RKO (cell line): ENCODE measurements at regions not wholly inside any gene's neighbourhood (a gene's known extent, or its start where the extent isn't known, plus 50 kb on each side); places are given as distances from the start of the nearest gene placed in this dataset.
"Not testable (repeated sequence)": the region's sequence is repeated elsewhere in the genome, so short reads cannot be mapped to it uniquely, and the experiment has no call there.

Source experiments
- DNase-seq: peaks from one replicate; pipeline ENCODE4 v3.0.0-alpha.2; 2016; ENCODE audit warnings: low spot score

GRCh38 chr12:56872366-56872765, 61.8 kb downstream of the SDR9C7 start:
- no peak for DNase-seq

- DNase-seq = peak; percentile 8
Measured at GRCh38 chr12:56867216-56867615, 67.0 kb downstream of the SDR9C7 start.

DNA sequence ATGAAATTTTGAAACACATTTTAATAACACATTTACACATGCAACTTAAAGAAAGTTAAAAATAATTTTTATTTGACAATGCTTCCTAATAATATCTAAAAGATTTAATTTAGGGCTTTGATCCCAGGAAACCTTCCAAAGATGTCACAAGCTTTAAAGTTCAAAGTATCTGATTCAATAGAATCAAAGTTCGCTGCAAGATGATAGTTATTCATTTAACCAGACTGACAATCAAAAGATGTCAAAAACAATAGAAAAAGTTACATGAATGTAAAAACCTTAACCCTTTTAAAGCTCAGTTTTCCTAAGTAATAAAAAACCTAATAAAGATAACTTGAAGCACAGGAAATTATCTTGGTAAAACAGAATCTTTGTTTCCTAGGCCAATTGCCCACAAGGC, 67.7 kb downstream of the SDR9C7 start:
- DNase-seq = no peak

DNA sequence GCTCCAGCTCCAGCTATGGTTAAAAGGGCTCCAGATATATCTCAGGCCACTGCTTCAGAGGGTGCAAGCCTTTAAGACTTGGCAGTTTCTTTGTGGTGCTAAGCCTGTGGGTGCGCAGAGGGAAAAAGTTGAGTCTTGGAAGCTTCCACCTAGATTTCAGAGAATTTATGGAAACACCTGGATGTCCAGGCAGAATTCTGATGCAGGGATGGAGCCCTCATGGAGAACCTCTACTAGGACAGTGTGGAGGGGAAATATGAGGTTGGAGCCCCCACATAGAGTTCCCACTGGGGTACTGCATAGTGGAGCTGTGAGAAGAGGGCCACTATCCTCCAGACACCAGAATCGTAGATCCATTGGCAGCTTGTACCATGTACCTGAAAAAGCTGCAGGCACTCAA, 69.9 kb downstream of the SDR9C7 start:
- no peak for DNase-seq

DNA sequence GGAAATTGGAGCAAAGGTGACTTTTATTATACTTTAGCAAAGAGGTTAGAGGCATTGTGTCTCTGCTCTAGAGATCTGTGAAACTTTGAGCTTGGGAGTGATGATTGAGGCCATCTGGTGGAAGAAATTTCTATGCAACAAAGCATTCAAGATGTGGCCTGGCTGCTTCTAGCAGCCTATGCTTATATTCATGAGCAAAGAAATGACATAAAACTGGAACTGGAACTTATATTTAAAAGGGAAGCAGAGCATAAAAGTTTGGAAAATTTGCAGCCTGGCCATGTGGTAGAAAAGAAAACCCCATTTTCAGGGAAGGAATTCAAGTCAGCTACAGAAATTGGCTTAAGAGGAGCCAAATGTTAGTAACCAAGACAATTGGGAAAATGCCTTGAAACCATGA, 70.4 kb downstream of the SDR9C7 start:
- peak; percentile 12 for DNase-seq

DNA sequence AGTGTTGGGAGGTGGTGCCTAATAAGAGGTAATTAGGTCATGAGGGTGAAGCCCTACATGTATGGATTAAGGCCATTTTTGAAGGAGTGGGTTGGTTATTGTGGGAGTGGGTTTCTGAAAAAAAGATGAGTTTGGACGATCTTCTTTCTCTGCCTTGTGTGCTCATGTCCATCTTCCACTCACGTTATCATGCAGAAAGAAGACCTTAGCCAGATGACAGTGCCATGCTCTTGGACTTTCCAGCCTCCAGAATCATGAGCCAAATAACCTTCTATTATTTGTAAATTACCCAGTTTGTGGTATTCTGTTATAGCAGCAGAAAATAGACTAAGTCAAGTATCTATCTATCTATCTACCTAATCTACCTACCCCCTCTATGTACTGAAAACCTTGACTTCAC, 71.9 kb downstream of the SDR9C7 start:
- no peak for DNase-seq

- DNase-seq = not testable (repeated sequence)
Measured at GRCh38 chr12:56853392-56853978, 80.7 kb downstream of the SDR9C7 start.

DNA sequence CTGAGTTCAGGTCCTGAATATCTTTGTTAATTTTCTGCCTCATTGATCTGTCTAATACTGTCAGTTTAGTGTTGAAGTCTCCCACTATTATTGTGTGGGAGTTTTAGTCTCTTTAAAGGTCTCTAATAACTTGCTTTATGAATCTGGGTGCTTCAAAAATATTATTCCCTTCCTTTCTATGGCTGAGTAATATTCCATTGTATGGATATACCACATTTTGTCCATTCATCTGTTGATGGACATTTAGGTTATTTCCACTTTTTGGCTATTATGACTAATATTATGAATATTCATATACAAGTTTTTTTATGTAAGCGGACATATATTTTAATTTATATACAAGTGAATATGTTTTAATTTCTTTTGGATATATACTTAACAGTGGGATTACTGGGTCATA, 82.7 kb downstream of the SDR9C7 start:
- DNase-seq = no peak

DNA sequence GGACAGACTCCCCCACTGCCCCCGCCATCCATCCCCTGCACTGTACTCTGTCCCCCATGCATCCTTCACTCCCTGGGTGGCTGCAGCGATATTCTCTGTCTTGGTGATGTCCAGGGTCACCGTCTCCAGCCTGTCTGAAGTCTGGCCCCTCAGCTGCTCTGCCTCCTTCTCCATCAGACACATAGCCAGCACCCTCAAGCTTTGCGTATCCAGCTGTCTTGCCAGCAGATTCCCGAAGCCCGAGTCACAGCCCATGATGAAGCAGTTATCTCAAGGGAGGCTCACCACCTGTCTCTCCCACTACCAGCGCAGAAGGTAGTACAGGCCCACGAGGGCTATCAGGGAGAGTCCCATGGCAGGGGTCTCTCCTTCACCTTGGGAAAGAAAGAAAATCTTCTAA, 77.8 kb downstream of the HSD17B6 start:
- DNase-seq = peak; percentile 9

DNA sequence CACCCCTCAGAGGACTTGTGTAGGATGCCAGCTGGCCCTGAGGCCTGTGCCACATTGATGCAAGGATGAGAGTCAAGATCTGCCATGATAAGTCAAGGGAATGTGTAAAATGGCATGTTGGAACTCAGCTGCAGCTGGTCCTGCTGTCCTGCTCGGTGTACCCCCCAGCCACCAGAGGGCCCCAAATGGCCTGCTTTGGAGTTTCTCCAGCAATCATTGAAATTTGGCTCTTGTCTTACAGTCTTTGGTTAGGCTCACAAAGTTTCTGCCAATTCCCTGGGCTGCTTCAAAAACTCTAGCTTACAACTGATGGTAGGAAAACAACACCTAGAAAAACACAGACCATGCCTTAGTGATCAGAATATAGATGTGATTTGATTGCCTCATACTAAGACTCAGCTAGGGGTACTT, 76.8 kb downstream of the HSD17B6 start:
- DNase-seq = peak; percentile 71

- no peak for DNase-seq
Measured at GRCh38 chr12:56839489-56839848, 76.3 kb downstream of the HSD17B6 start.

DNA sequence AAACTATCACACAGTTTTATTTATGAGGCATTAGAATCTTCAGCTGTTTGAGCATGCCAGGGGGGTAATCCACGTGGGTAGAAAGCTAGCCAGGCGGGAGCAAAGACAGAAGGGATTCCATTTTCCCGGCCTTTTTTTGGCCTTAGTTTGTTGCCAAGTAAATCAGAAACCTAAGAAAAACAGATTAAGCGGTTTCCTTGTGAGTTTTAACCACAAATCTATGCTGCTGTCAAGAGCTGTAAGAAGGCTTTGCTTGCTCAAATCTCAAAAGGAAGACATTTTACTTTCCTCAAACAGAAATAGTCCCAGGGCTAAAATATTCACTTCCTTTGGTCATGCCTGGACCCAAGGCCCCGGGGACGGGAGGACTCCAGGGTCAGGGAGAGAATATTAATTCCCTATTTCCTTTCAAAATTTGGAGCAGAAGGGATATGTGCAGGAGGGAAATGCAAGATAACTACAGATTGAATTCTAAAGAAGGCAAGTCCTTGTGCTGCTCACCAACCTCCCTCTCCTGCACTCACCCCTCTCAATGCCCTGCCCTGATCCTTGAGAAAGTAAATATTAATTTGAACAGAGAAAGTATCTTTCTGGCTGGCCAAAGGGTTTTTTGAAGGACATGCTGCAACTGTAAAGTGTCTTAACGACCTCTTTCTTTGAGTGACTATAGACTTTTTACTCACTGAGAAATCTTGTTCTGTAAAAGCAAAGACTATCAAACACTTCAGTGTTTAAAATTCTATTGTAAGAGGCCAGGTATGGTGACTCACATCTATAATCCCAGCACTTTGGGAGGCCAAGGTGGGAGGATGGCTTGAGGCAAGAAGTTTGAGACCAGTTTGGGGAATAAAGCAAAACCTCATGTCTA, 75.7 kb downstream of the HSD17B6 start:
- no peak for DNase-seq
